HuH-7.5 (cell line): ENCODE measurements at regions not wholly inside any gene's neighbourhood (a gene's known extent, or its start where the extent isn't known, plus 50 kb on each side); places are given as distances from the start of the nearest gene placed in this dataset.

Experiments
- DNase-seq: peaks from one replicate; pipeline ENCODE4 v3.0.0; 2011; ENCODE audit warnings: low spot score

GRCh38 chr7:86972072-86972471 is 87.4 kb downstream of the ELAPOR2 start:
- DNase-seq, result no peak

- no peak for DNase-seq
Measured at GRCh38 chr7:86970986-86971385, 88.5 kb downstream of the ELAPOR2 start.

GRCh38 chr7:86970547-86970946 is 88.9 kb downstream of the ELAPOR2 start:
- DNase-seq, result no peak

- DNase-seq, result no peak
Measured at GRCh38 chr7:86969865-86970264, 89.6 kb downstream of the ELAPOR2 start.

GRCh38 chr7:86968618-86969017 is 90.8 kb downstream of the ELAPOR2 start:
- DNase-seq, result no peak

GRCh38 chr7:86966916-86967315 is 92.5 kb downstream of the ELAPOR2 start:
- DNase-seq, result no peak

GRCh38 chr7:86965727-86966120 is 93.7 kb downstream of the ELAPOR2 start:
- DNase-seq, result no peak

- DNase-seq, result no peak
Measured at GRCh38 chr7:86964973-86965726, 94.3 kb downstream of the ELAPOR2 start.

- no peak for DNase-seq
Measured at GRCh38 chr7:86963599-86964230, 95.7 kb downstream of the ELAPOR2 start.

- no peak for DNase-seq
Measured at GRCh38 chr7:86962623-86963022, 96.8 kb downstream of the ELAPOR2 start.

GRCh38 chr7:86961686-86962085 is 97.8 kb downstream of the ELAPOR2 start:
- no peak for DNase-seq

GRCh38 chr7:86958380-86958779 is 101.1 kb downstream of the ELAPOR2 start:
- DNase-seq, result no peak

GRCh38 chr7:86956567-86956966 is 102.9 kb downstream of the ELAPOR2 start:
- no peak for DNase-seq

GRCh38 chr7:86955895-86956503 is 103.5 kb downstream of the ELAPOR2 start:
- DNase-seq, result no peak

GRCh38 chr7:86954971-86955370 is 104.5 kb downstream of the ELAPOR2 start:
- DNase-seq, result no peak

- DNase-seq, result no peak
Measured at GRCh38 chr7:86953653-86954336, 105.7 kb downstream of the ELAPOR2 start.

- no peak for DNase-seq
Measured at GRCh38 chr7:86953219-86953618, 106.2 kb downstream of the ELAPOR2 start.

GRCh38 chr7:86951895-86952294 is 107.6 kb downstream of the ELAPOR2 start:
- no peak for DNase-seq

- no peak for DNase-seq
Measured at GRCh38 chr7:86950944-86951343, 108.5 kb downstream of the ELAPOR2 start.

- DNase-seq, result no peak
Measured at GRCh38 chr7:86950360-86950759, 109.1 kb downstream of the ELAPOR2 start.

GRCh38 chr7:86949779-86950260 is 109.6 kb downstream of the ELAPOR2 start:
- DNase-seq, result no peak

- no peak for DNase-seq
Measured at GRCh38 chr7:86949052-86949778, 110.2 kb downstream of the ELAPOR2 start.
